ENCODE measurements at regions not wholly inside any gene's neighbourhood (a gene's known extent, or its start where the extent isn't known, plus 50 kb on each side); places are given as distances from the start of the nearest gene placed in this dataset.

GRCh38 chr18:10013621-10014543 lies 100.1 kb downstream of the VAPA start:
- TF ChIP-seq CTCF (IDR thresholded peaks at IDR 0.05): no peak
- TF ChIP-seq EP300 (IDR thresholded peaks at IDR 0.05): no peak

Data from ovary (tissue), 3 donors.